B cell (primary cell): ENCODE measurements at regions not wholly inside any gene's neighbourhood (a gene's known extent, or its start where the extent isn't known, plus 50 kb on each side); places are given as distances from the start of the nearest gene placed in this dataset.

ENCODE experiments used
- ATAC-seq: fragments of 200-7000 bp; cut with Tn5 transposase; one replicate; pipeline ENCODE4 v1.10.0; 2021; ENCODE audit warnings: low read depth, mild to moderate bottlenecking, moderate number of reproducible peaks, moderate library complexity
- CTCF ChIA-PET: fragments of 350-600 bp; sonication (Branson Sonifier 250); formaldehyde crosslinking; loops from one replicate; lab custom pipeline; 2021; ENCODE audit warnings: antibody characterized with exemption, inconsistent platforms; lab: Charles Lee
- POLR2A ChIA-PET: fragments of 350-600 bp; sonication (Branson Sonifier 250); formaldehyde crosslinking; loops from one replicate; lab custom pipeline; 2021; ENCODE audit warnings: antibody characterized with exemption; lab: Charles Lee
- DNase-seq: peaks from one replicate; pipeline ENCODE4 v3.0.0; 2013
- H2AFZ ChIP-seq: 2 replicates; pipeline ENCODE4 v1.6.1; 2012; ENCODE audit warnings: mild to moderate bottlenecking, low read depth, low read length; ENCODE audit not compliant: insufficient read depth, poor library complexity, severe bottlenecking
- H3K27ac ChIP-seq, 2 donors: 1 replicate in 1 of 2; 2 replicates in 1 of 2; pipeline ENCODE4 v1.5.1; 2012 to 2013; ENCODE audit warnings: low read length in 2 of 2, mild to moderate bottlenecking in 2 of 2, moderate library complexity in 1 of 2
- H3K27me3 ChIP-seq, 4 experiments: fragments of 200-600 bp in 1 of 4; sonication (generic) in 1 of 4; replicated peaks in 1 of 4; 1 replicate in 2 of 4; 2 replicates in 2 of 4; pipeline versions ENCODE4 v1.6.1 to v1.7.0; 2013 to 2016; ENCODE audit warnings: low read length in 3 of 4, mild to moderate bottlenecking in 2 of 4, mixed read lengths in 1 of 4, moderate library complexity in 1 of 4; ENCODE audit not compliant: insufficient read depth in 4 of 4, control insufficient read depth in 3 of 4; ENCODE audit errors: control extremely low read depth in 1 of 4
- H3K36me3 ChIP-seq, 2 experiments: replicated peaks in 1 of 2; 1 replicate in 1 of 2; 2 replicates in 1 of 2; pipeline versions ENCODE4 v1.6.1 to v1.7.1; 2013; ENCODE audit warnings: low read length in 1 of 2; ENCODE audit not compliant: insufficient read depth in 2 of 2, control insufficient read depth in 1 of 2; ENCODE audit errors: control extremely low read depth in 1 of 2, extremely low read depth in 1 of 2
- H3K4me1 ChIP-seq, 2 donors: fragments of 200-600 bp in 1 of 2; sonication (generic) in 1 of 2; 1 replicate in 1 of 2; 2 replicates in 1 of 2; pipeline versions ENCODE4 v1.5.1 to v1.6.1; 2013 to 2017; ENCODE audit warnings: low read length in 2 of 2; ENCODE audit not compliant: control insufficient read depth in 2 of 2, insufficient read depth in 2 of 2
- H3K4me2 ChIP-seq: replicated peaks from 2 replicates; pipeline ENCODE3; 2012; ENCODE audit warnings: mild to moderate bottlenecking, low read depth, low read length; ENCODE audit not compliant: poor library complexity, severe bottlenecking
- H3K4me3 ChIP-seq, 5 experiments: fragments of 200-600 bp in 1 of 5; sonication (generic) in 1 of 5; 1 replicate in 3 of 5; 2 replicates in 2 of 5; pipeline versions ENCODE4 v1.5.1 to v1.7.0; 2011 to 2016; ENCODE audit warnings: low read length in 4 of 5, mild to moderate bottlenecking in 4 of 5, low read depth in 2 of 5, control low read depth in 1 of 5, moderate library complexity in 1 of 5; ENCODE audit not compliant: insufficient read depth in 1 of 5; ENCODE audit errors: control extremely low read depth in 1 of 5, extremely low read depth in 1 of 5
- H3K79me2 ChIP-seq: fragments of 200-600 bp; sonication (generic); one replicate; pipeline ENCODE4 v1.6.0; 2016; ENCODE audit warnings: low read length; ENCODE audit not compliant: control insufficient read depth, insufficient read depth
- H3K9ac ChIP-seq: fragments of 200-600 bp; sonication (generic); 2 replicates; pipeline ENCODE4 v1.6.1; 2017; ENCODE audit warnings: mild to moderate bottlenecking, low read length, moderate library complexity
- H3K9me3 ChIP-seq, 3 donors: one replicate each; pipeline versions ENCODE4 v1.6.1 to v1.7.1; 2013; ENCODE audit warnings: low read length in 2 of 3; ENCODE audit not compliant: control insufficient read depth in 2 of 3, insufficient read depth in 1 of 3; ENCODE audit errors: control extremely low read depth in 1 of 3
- H4K20me1 ChIP-seq: 2 replicates; pipeline ENCODE4 v1.6.0; 2012; ENCODE audit warnings: mild to moderate bottlenecking, low read length; ENCODE audit not compliant: insufficient read depth, control insufficient read depth, poor library complexity, severe bottlenecking
- H3K27ac Mint-ChIP-seq: one replicate; pipeline ENCODE4 v1.8.0; 2021; ENCODE audit warnings: mixed read lengths
- H3K27me3 Mint-ChIP-seq: one replicate; pipeline ENCODE4 v1.8.0; 2021; ENCODE audit warnings: mixed read lengths
- H3K4me1 Mint-ChIP-seq: one replicate; pipeline ENCODE4 v1.8.0; 2021; ENCODE audit warnings: mixed read lengths
- H3K4me3 Mint-ChIP-seq: one replicate; pipeline ENCODE4 v1.8.0; 2021; ENCODE audit warnings: mixed read lengths
- H3K9me3 Mint-ChIP-seq: one replicate; pipeline ENCODE4 v1.8.0; 2022; ENCODE audit warnings: mixed read lengths; ENCODE audit not compliant: insufficient read depth
- EZH2 ChIP-seq: IDR thresholded peaks from 2 replicates; pipeline ENCODE4 v1.6.1; 2012; ENCODE audit warnings: borderline replicate concordance, low read depth, mild to moderate bottlenecking, moderate library complexity, low read length; ENCODE audit not compliant: insufficient read depth, poor library complexity, severe bottlenecking
- WGBS: methylation state at CpG from one replicate; pipeline ENCODE4 v1.1.5; 2013; ENCODE audit warnings: missing lambda C conversion rate; ENCODE audit not compliant: insufficient coverage; 5-methylcytosine and 5-hydroxymethylcytosine counted together
- intact Hi-C: fragments of 100-400 bp; cut with micrococcal nuclease; formaldehyde crosslinking; loops from one replicate; pipeline ENCODE4 v1.10.0; 2022
- TF ChIP-seq, protein P1 (sequence below): fragments of 200-600 bp; IDR thresholded peaks from one replicate; pipeline ENCODE4 v1.8.0; 2022; ENCODE audit warnings: antibody characterized with exemption, mild to moderate bottlenecking

DNA sequence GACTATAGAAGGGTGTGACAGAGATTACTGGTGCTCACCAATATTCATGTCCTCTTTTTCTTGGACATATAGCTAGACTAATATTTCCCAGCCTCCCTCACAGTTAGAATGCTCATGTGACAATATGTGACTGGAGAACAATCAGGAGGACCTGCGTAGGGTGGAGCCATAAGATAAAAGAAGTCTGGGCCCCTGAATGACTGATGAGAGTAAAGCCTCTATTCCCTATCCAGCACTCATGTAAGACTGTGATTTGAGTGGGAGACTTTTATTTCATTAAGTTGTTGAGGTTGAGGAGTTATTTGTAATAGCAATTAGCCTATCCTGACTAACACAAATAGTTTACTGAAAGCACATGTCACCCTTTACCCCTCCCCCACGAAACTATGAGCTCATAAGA is 1247.1 kb upstream of the TENM4 start:
- Histone ChIP-seq H2AFZ (no peak overlapping the region), H3K79me2 (no peaks in the 10 kb centered on the region), H3K36me3 (no peaks in the 10 kb centered on the region), H3K9ac (no peak overlapping the region), H3K4me2 (no peak overlapping the region), H3K9me3 (no peaks in the 10 kb centered on the region), H4K20me1 (no peaks in the 10 kb centered on the region), H3K27me3 (no peaks in the 10 kb centered on the region), H3K4me3 (no peak overlapping the region), H3K4me1 (no peaks in the 10 kb centered on the region), H3K27ac (no peak overlapping the region)
- intact Hi-C loops = no loop called here
- no peak for TF ChIP-seq EZH2
- TF ChIP-seq, protein P1, sequence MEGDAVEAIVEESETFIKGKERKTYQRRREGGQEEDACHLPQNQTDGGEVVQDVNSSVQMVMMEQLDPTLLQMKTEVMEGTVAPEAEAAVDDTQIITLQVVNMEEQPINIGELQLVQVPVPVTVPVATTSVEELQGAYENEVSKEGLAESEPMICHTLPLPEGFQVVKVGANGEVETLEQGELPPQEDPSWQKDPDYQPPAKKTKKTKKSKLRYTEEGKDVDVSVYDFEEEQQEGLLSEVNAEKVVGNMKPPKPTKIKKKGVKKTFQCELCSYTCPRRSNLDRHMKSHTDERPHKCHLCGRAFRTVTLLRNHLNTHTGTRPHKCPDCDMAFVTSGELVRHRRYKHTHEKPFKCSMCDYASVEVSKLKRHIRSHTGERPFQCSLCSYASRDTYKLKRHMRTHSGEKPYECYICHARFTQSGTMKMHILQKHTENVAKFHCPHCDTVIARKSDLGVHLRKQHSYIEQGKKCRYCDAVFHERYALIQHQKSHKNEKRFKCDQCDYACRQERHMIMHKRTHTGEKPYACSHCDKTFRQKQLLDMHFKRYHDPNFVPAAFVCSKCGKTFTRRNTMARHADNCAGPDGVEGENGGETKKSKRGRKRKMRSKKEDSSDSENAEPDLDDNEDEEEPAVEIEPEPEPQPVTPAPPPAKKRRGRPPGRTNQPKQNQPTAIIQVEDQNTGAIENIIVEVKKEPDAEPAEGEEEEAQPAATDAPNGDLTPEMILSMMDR = no peak
- no peak for ATAC-seq
- CTCF ChIA-PET = no interaction called here
- Mint-ChIP-seq H3K4me1 (no peaks in the 10 kb centered on the region), H3K9me3 (no peaks in the 10 kb centered on the region), H3K4me3 (no peak overlapping the region), H3K27ac (no peak overlapping the region), H3K27me3 (no peaks in the 10 kb centered on the region)
- no CpG with 5 or more reads among the region's 2 CpGs for WGBS
- no peak for DNase-seq
- POLR2A ChIA-PET = no interaction called here

DNA sequence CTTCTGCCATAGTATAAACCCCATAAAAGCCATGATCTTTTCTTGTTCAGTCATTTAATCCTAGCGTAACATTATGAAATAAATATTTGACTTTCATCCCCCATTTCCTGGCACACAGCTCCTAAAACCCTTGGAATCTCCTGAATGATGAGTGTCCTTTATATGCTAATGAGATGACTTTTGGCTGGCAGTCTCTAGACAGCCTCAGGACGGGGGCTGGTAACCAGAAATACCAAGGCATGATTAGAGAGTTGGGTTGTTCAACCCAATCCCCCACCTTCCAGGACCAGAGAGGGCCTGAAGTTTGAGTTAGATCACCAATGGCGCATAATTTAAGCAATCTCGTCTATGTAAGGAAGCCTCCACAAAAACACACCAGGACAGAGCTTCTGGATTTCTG is 1246.1 kb upstream of the TENM4 start:
- TF ChIP-seq EZH2 = no peak
- TF ChIP-seq, protein P1 = no peak
- no peaks in the 10 kb centered on the region for H3K4me1 Mint-ChIP-seq
- Histone ChIP-seq H3K36me3 (no peaks in the 10 kb centered on the region), H3K9ac (no peak overlapping the region), H2AFZ (no peak overlapping the region), H3K27me3 (no peaks in the 10 kb centered on the region), H3K4me1 (no peaks in the 10 kb centered on the region), H3K79me2 (no peaks in the 10 kb centered on the region), H4K20me1 (no peaks in the 10 kb centered on the region), H3K27ac (no peak overlapping the region), H3K4me2 (no peak overlapping the region), H3K9me3 (no peaks in the 10 kb centered on the region), H3K4me3 (no peak overlapping the region)
- H3K9me3 Mint-ChIP-seq = no peaks in the 10 kb centered on the region
- ChIA-PET CTCF (no interaction called here), POLR2A (no interaction called here)
- no peak overlapping the region for H3K4me3 Mint-ChIP-seq
- DNase-seq (no peak), ATAC-seq (no peak)
- intact Hi-C loops = no loop called here
- WGBS = 100% methylated on average over 1 of the region's 4 CpGs
- H3K27ac Mint-ChIP-seq = no peak overlapping the region
- no peaks in the 10 kb centered on the region for H3K27me3 Mint-ChIP-seq
